NK-92 treated with Interleukin-12 subunit alpha and Interleukin-12 subunit beta, amount 100 ng/mL, for 24 hours (cell line): ENCODE measurements at regions not wholly inside any gene's neighbourhood (a gene's known extent, or its start where the extent isn't known, plus 50 kb on each side); places are given as distances from the start of the nearest gene placed in this dataset.
"Not testable (repeated sequence)": the region's sequence is repeated elsewhere in the genome, so short reads cannot be mapped to it uniquely, and the experiment has no call there.

Experiments
- DNase-seq: peaks from one replicate; lab custom pipeline; 2025; lab: John Stamatoyannopoulos, UW

DNA sequence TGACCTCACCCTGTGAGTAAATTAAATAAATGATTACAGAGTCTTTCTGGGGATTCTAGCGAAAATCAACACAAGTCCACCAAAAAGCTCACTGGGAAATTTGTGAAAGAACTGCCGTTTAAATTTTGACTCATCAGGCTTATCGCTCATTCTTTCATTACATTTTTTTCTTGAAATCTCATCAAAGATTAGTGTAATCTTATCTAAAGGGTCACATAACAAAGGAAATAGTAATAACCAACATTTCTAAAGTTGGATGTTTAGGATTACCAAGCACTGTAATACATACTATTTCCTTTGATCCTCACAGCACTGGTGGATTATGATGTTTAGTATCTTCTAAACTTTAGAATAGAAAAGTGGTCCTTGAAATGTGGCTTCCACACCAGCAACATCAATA is 111.1 kb upstream of the CBLB start:
- DNase-seq: no peak

- no peak for DNase-seq
These were observed 113.4 kb upstream of the CBLB start for GRCh38 chr3:105982207-105982606.

DNA sequence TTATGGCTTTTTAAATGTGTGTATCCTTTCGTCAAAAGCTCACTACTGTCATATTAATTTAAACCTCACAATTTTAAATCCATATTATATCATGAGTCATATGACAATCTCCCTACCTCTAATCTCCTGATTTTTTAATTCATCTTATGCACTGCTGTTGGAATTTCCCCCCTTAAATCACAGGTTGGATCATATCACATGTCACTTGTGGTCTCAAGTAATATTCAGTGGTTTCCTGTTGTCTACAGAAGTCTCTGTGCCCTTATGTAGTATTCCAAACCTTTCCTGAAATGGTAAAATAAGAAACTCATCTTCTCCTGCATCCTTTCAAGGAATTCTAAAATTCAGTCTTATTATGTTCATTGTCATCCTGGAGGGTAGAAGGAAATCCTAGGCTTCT is 116.0 kb upstream of the CBLB start:
- DNase-seq: no peak

GRCh38 chr3:105986343-105986742 is 117.5 kb upstream of the CBLB start:
- DNase-seq: not testable (repeated sequence)

- no peak for DNase-seq
These were observed 119.0 kb upstream of the CBLB start for GRCh38 chr3:105987809-105988208.

DNA sequence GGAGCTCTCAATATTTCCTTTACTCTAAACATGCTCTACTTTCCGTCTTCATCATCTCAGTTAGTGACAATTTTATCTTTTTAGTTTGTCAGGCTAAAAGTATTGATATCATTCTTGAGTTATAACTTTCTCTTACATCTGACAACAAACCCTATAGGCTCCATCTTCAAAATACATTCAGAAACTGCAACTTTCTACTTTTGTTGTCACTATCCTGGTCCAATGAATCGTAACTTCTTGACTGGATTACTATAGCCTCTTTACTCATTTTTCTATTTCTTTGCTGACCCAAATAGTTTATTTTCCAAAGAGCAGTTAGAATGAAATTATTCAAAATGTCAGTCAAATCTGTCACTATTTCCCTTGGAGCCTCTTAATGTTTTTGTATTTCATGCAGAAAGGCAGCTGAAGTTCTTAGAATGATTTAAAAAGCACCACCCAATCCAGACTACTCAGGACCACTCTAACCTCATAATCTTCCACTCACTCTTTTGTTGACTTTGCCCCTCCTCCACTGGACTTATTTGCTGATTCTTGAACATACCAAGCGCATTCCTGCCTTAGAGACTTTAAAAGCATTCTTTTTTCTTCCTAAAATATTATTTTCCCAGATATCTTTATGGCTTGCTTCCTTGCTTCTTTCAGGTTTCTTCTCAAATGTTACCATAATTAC is 119.9 kb upstream of the CBLB start:
- no peak for DNase-seq

DNA sequence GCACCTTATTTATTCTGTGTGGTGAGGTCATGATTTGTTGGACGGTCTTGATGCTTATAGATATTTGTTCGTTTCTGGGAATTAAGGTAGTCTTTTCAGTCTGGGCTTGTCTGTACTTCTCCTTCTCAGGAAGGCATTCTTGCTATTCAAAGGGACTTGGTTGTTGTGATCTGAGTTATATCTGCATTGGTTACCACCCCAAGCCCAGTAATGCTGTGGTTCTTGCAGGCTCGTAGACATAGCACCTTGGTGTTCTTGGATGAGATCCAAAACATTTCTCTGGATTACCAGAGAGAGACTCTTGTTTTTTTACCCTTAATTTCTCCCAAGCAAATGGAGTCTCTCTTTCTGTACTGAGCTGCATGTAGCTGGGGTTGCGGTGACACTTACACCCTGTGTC is 128.0 kb upstream of the CBLB start:
- no peak for DNase-seq

DNA sequence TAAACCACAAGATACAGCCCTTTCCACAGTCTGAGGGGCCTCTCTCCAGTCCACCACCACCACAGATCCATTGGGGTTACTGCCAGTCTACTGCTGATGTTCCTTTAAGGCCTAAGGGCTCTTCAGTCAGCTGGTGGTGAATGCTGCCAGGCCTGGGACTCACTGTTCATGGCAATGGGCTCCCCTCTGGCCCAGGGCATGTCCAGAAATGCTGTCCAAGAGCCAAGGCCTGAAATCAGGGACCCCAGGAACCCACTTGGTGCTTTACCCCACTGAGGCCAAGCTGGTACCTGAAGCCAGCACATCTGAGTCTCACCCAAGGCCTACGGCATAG is 128.6 kb upstream of the CBLB start:
- no peak for DNase-seq

DNA sequence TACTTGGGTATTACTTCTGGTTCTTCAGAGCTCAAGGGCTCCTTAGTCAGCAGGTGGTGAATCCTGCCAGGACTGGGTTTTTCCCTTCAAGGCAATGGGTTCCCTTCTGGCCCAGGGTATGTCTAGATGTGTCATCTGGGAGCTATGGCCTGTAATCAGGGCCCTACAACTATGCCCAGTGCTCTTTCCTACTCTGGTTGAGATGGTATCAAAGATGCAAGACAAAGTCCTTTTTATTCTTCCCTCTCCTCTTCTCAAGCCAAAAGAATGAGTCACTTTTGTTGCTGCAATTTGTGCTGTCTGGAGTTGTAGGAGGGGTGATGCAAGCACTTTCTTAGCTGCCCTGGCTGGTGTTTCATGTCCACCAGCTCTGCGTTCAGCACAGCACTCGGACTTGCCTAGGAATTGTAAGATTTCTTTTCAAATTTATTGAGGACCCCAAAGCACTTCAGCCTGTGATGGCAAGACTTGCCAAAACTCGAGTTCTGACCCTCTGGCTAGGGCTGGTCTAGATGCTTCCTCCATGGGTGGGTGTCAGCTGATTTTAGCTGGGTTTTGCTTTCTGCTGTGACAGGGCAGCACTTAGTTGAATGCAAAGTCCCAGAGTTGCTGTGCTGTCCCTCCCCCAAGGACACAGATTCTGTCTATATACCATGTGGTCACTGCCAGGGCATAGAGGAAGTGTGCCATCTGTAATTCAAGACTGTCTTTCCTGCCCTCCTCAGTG is 129.2 kb upstream of the CBLB start:
- DNase-seq: no peak

- DNase-seq: no peak
These were observed 131.0 kb upstream of the CBLB start for GRCh38 chr3:105999856-106000255.

DNA sequence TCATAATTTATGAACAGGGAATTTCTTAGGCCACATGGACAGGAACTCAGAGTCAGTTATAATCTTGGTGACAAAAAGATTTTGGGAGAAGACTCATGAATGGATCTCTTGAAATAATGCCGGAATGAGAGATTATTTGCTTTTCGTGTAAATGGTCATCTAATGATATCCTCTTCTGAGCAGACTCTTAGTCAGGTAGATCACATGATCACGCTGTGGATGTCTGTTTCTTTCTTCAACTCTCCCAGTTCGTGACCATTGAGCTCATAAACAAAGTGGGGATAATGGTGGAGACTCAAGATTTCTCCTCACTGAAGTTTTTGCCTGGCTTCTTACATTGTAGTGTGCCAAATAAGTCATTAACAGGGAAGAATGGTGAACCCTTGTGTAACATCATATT is 133.1 kb upstream of the CBLB start:
- no peak for DNase-seq

DNA sequence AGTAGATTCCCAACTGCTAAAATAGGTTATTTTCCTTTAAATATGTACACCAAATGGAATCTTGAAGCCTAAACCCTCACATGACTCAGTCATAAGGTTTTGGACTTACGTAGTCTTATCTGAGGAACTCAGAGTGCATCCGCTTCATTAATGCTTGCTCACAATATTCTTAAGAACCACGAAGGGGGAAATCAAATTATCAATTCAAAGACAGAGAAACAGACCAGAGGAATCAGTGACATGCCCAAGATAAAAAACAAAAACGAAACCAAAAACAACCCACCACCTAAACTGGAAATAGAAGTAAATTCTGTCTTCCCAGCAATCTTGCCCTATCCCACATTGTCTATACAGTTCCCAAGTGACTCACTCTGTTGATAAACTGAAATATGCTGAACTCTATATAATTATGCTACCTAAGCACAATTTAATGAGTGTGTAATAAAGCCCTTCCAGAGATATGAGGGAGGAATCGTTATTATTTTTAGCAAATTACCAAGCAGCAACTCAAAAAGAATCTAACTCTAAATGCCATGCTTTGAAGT is 135.4 kb upstream of the CBLB start:
- no peak for DNase-seq

DNA sequence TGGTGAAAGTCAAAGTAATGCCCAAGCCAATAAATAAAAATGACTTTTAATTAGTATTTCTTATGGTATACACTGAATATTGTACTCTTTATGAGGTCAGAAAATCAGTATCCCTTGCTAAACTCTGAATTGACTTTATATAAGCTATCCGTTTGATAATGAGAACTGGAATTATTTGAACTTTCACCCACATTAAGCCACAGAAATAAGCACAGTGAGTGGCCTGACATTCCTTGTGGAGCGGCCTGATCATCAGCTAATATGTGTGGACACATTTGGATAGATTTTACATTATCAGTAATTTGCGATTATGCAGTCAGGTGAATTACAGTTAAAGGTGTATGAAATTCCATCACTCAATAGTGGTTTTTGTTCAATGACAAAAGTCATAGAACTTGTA is 136.0 kb upstream of the CBLB start:
- no peak for DNase-seq

DNA sequence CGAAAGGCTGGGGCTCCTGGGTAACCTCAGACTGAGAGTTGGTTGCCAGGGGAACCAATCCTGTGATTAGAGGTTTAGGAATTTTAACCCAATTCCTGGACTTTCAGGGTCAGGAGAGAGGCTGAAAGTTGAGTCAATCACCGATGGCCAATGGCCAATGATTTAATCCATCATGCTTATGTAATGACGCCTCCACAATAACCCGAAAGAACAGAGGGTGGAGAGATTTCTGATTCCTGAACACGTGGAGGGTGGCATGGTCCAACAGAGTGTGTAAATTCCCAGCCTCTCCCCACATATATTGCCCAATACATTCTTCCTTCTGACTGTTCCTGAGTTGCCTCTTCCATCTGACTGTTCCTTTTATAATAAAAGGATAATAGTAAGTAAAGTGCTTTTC is 137.2 kb upstream of the CBLB start:
- no peak for DNase-seq

DNA sequence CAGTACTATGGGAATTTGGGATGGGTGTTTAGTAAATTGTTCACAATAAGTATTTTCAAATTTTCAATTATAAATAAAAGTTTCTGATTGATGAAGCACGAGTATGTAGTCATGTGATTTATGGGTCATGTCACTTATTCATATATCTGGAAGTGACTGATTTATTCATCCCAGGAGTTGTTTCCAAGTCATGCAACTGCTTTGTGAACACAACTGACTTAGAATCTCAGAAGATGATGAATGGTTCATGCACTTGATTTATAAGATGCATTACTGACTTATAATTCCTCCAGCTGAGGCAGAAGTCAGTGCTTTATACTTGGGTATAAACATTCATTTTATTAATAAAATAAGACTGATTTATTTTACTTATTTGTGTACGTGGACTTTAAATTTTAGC is 137.8 kb upstream of the CBLB start:
- no peak for DNase-seq

- DNase-seq: no peak
These were observed 138.7 kb upstream of the CBLB start for GRCh38 chr3:106007512-106007911.

DNA sequence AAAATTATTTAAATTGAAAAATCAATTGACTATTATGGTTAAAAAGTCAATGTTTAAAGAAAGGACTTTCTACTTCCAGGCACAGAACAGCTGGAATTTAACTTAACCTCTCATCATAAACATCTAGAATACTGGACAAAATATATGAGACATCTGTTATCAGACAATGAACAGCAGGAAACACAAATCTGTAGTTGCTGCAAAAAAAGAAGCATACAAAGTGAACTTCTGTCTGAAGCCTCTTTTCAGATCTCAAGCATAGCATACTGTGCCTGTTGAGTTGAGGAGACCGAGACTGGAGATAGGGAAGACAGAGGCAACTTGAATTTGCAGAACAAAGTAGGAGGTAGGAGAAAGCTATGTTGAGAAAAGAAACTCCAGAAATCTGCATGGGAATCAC is 140.0 kb upstream of the CBLB start:
- no peak for DNase-seq

GRCh38 chr3:106010829-106011228 is 142.0 kb upstream of the CBLB start:
- DNase-seq: no peak

DNA sequence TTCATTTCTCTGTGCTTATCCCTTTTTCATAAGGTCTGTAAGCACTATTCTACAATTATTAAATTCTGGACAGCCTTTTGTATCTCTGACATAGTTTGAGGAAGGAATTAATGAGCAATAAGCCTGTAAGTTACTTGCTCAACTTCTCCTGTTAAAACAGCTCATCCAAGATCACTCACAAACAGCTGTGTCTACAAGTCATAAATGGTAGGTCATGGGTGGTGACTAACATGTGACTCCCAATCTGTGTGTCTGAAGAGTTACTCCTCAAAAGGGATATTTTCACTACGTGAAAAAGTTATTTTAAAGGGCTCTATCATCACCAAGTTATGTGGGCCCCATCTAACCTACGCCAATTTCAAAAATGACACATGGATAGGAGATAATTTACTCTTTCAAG is 145.2 kb upstream of the CBLB start:
- no peak for DNase-seq

GRCh38 chr3:106014518-106014917 is 145.7 kb upstream of the CBLB start:
- no peak for DNase-seq

GRCh38 chr3:106014971-106015370 is 146.2 kb upstream of the CBLB start:
- DNase-seq: no peak

DNA sequence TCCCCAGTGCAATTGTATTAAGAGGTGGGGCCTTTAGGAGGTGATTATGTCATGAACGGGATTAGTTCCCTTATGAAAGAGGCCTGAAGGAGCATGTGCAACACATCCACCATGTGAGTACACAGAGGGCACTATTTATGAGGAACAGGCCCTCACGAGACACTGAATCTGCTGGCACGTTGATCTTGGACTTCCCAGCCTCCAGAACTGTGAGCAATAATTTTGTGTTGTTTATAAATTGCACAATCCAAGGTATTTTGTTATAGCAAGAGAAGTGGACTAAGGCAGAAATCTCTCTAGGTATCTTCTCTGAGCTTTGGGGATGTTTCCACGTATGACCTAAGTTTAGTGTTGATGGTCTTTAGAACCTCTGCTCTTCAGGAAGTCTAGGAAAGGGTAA is 149.3 kb upstream of the CBLB start:
- DNase-seq: no peak

GRCh38 chr3:106018929-106019550 is 150.2 kb upstream of the CBLB start:
- DNase-seq: no peak
